Left lung (tissue), 4 donors: ENCODE measurements at regions not wholly inside any gene's neighbourhood (a gene's known extent, or its start where the extent isn't known, plus 50 kb on each side); places are given as distances from the start of the nearest gene placed in this dataset.

Experiments used
- ATAC-seq: fragments of 200-7000 bp; cut with Tn5 transposase; one replicate; pipeline ENCODE4 v1.9.1; 2020; ENCODE audit warnings: moderate library complexity
- DNase-seq, 4 donors: peaks; one replicate each; pipeline ENCODE4 v3.0.0-alpha.2; 2013 to 2020
- H3K27ac ChIP-seq, 2 donors: fragments of 200-600 bp; sonication (generic) in 1 of 2; one replicate each; pipeline versions ENCODE4 v1.5.0 to v1.8.0; 2020 to 2021
- H3K27me3 ChIP-seq, 2 donors: fragments of 200-600 bp; sonication (generic) in 1 of 2; one replicate each; pipeline versions ENCODE4 v1.5.0 to v1.8.0; 2020 to 2021
- H3K36me3 ChIP-seq, 2 donors: fragments of 200-600 bp; sonication (generic) in 1 of 2; one replicate each; pipeline versions ENCODE4 v1.5.0 to v1.8.0; 2020 to 2021
- H3K4me1 ChIP-seq, 2 donors: fragments of 200-600 bp; one replicate each; pipeline ENCODE4 v1.8.0; 2021
- H3K4me3 ChIP-seq, 2 donors: fragments of 200-600 bp; sonication (generic) in 1 of 2; one replicate each; pipeline versions ENCODE4 v1.5.0 to v1.8.0; 2020 to 2021; ENCODE audit warnings: mild to moderate bottlenecking in 1 of 2
- H3K9me3 ChIP-seq, 2 donors: fragments of 200-600 bp; sonication (generic) in 1 of 2; one replicate each; pipeline versions ENCODE4 v1.5.0 to v1.8.0; 2020 to 2021
- intact Hi-C, 2 donors: fragments of 100-400 bp; cut with DNase I; formaldehyde crosslinking; loops; one replicate each; pipeline versions ENCODE4 v1.11.2 to v1.14.2; 2022
- TF ChIP-seq, protein P1 (sequence below), 2 donors: fragments of 200-600 bp; sonication (generic) in 1 of 2; IDR thresholded peaks; one replicate each; pipeline versions ENCODE4 v1.5.0 to v1.8.0; 2021; ENCODE audit warnings: antibody characterized with exemption in 2 of 2
- donor health status: DM: no; HTN: yes; CAD: no.
- donor health status: DM: no; HTN: no; CAD: no.

DNA sequence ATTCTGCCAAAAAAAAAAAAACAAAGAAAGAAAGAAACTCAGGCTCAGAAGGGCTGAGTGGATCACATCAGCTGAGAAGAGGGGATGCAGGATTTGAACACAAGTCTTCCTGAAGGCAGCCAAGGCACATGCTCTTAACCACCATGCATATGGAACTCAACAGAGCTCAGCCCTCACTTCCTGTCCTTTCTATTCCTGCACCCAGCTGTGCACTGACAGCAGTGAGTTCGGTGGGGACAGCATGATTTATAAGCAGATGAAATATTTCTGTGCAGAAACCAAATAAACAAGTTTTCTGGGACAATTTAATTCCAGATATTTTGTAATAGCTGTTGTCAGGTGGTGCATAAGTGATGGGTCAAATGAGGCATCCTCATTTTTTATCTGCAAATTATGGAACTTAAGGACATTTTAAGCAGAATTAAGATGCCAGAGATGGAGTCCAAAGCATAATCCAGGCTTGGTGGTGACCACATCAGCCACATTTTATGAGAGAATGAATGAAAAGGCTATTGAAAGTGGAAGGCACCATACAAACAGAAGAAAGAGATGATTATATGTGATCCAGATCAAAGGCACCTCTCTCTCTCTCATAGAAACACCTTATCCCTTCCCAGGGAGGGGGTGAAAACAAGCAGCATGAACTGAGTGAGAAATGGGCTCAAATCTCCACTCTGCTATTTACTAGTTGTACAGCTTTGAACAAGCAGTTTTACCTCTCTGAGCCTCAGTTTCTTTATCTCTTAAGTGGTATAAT lies 303.6 kb upstream of the MSX2 start:
- Histone ChIP-seq H3K27ac (no peak overlapping the region), H3K4me1 (peaks cover 0 to 4% of the 10 kb centered on the region in 2 donors), H3K27me3 (peaks cover 6 to 48% of the 10 kb centered on the region in 2 donors), H3K4me3 (no peak overlapping the region), H3K36me3 (no peaks in the 10 kb centered on the region), H3K9me3 (no peaks in the 10 kb centered on the region)
- TF ChIP-seq, protein P1, sequence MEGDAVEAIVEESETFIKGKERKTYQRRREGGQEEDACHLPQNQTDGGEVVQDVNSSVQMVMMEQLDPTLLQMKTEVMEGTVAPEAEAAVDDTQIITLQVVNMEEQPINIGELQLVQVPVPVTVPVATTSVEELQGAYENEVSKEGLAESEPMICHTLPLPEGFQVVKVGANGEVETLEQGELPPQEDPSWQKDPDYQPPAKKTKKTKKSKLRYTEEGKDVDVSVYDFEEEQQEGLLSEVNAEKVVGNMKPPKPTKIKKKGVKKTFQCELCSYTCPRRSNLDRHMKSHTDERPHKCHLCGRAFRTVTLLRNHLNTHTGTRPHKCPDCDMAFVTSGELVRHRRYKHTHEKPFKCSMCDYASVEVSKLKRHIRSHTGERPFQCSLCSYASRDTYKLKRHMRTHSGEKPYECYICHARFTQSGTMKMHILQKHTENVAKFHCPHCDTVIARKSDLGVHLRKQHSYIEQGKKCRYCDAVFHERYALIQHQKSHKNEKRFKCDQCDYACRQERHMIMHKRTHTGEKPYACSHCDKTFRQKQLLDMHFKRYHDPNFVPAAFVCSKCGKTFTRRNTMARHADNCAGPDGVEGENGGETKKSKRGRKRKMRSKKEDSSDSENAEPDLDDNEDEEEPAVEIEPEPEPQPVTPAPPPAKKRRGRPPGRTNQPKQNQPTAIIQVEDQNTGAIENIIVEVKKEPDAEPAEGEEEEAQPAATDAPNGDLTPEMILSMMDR (IDR thresholded peaks at IDR 0.05), result no peak
- DNase-seq (no peak), ATAC-seq (no peak)
- intact Hi-C loops, result no loop called here

DNA sequence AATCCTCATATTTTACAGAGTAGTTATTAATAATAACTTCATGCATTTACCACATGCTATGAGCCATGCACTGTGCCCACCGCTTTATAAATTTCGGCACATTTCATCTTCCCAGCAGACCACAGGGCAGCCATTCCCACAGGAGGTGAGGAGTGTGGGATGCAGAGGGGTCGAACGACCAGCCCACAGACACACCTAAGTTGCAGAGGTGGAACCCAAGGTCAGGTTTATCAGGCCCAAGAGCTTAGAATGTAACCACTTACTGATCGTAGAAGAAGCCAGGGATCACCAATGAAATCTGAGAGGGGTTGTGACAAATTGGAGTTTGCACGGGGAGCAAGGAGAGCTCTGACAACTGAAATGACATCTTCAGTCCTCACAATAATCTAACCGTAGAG lies 303.0 kb upstream of the MSX2 start:
- intact Hi-C loops, result no loop called here
- TF ChIP-seq, protein P1 (IDR thresholded peaks at IDR 0.05), result no peak
- H3K36me3 ChIP-seq, result no peaks in the 10 kb centered on the region
- no peak overlapping the region for H3K4me3 ChIP-seq
- no peak for DNase-seq
- H3K27me3 ChIP-seq, result peaks cover 6 to 48% of the 10 kb centered on the region in 2 donors
- H3K27ac ChIP-seq, result no peak overlapping the region
- ATAC-seq, result no peak
- H3K4me1 ChIP-seq, result peaks cover 0 to 4% of the 10 kb centered on the region in 2 donors
- H3K9me3 ChIP-seq, result no peaks in the 10 kb centered on the region

DNA sequence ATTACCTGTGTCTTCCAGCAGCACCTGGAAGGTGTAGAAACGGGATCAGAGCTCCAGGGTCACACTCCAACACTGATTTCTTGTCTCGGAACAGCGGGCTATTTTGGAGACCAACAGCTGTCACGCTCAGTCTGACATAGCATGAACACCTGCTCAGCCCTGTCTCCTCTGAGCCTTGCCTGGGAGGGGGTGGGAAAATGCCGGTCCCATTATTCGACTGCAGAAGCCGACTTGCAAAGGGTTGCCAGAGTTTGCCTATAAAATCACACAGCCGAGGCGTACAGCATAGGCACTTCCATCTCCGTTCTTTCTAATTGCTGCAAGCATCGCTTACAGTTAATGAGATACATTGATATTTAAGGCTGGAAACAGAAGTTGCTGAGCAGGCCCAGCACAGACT lies 300.8 kb upstream of the MSX2 start:
- no peaks in the 10 kb centered on the region for H3K36me3 ChIP-seq
- no peak overlapping the region for H3K27ac ChIP-seq
- ATAC-seq (no peak), DNase-seq (no peak)
- no peaks in the 10 kb centered on the region for H3K9me3 ChIP-seq
- TF ChIP-seq, protein P1 (IDR thresholded peaks at IDR 0.05), result no peak
- intact Hi-C loops, result no loop called here
- no peak overlapping the region for H3K4me3 ChIP-seq
- H3K27me3 ChIP-seq, result peaks cover 6 to 29% of the 10 kb centered on the region in 2 donors
- H3K4me1 ChIP-seq, result peaks cover 0 to 4% of the 10 kb centered on the region in 2 donors

DNA sequence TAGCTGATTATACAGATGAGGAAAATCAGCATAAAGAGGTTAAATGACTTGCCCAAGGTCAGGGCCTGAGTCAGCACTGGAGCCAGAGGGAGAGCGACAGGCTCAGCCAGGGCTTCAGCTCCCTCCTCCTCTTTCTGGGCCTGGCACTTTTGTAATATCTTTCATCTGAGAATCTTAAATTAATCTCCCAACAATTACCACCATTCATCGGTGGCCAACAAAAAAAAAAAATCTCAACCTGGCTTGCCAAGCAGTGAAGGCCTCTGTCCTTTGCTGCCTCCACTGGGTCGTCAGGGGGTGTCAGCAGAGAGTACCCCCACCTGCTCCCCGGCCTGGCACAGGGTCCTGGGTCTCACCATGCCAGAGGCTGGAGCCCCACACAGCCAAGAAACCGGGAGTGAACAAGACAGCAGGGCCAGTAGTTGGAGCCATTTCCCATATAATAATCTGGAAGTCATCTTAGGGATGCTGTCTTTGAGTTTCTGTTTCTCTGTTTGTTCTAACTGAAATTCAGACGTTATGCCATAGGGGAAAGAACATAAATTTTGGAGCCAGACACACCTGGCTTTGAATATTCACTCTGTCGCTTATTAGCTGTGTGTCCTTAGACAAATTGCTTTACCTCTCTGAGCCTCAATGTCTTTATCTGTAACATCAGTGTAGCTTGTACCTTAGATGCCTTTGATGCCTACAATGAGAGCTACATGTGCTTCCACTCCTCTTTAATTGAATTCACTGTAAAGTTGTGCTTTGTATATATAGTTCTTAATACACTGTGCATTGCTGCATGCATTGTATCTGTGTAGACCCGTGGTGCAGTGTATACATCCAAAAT lies 299.9 kb upstream of the MSX2 start:
- no peak for ATAC-seq
- intact Hi-C loops, result no loop called here
- DNase-seq, result no peak

More for the DNA sequence above, 299.9 kb upstream of the MSX2 start:
- Histone ChIP-seq H3K27ac (no peak overlapping the region), H3K27me3 (peaks cover 0 to 22% of the 10 kb centered on the region in 2 donors), H3K4me3 (no peak overlapping the region), H3K4me1 (no peaks in the 10 kb centered on the region), H3K9me3 (no peaks in the 10 kb centered on the region), H3K36me3 (no peaks in the 10 kb centered on the region)
- TF ChIP-seq, protein P1 (IDR thresholded peaks at IDR 0.05), result no peak
